Iris pigment epithelial cell (primary cell): ENCODE measurements at regions not wholly inside any gene's neighbourhood (a gene's known extent, or its start where the extent isn't known, plus 50 kb on each side); places are given as distances from the start of the nearest gene placed in this dataset.
"Not testable (repeated sequence)": the region's sequence is repeated elsewhere in the genome, so short reads cannot be mapped to it uniquely, and the experiment has no call there.

ENCODE experiments used
- DNase-seq: peaks from one replicate; pipeline ENCODE4 v3.0.0-alpha.2; 2011; ENCODE audit warnings: low read depth

GRCh38 chr2:105691947-105692390, 52.7 kb upstream of the NCK2 start:
- no peak for DNase-seq

DNA sequence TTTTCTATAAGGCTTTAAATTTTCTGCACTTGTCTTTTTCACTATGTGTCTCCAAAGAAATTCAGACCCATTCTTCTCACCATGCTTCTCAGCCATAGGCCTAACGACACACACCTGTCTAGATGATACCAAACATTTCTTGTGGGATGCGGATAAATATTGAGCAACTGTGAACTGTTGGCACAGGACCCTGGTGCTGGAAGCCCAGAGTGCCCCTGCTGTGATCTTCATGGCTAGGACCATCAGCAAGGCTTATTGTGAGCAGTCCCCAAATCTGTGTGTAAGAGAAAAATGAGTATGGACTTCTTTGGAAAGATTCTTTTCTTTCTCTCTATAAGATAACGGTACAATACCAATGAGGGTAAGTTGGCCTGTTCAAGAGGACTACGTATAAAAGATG, 54.1 kb upstream of the NCK2 start:
- DNase-seq, result no peak

- DNase-seq, result no peak
Observed at GRCh38 chr2:105689484-105689883, 55.2 kb upstream of the NCK2 start.

GRCh38 chr2:105688946-105689345, 55.8 kb upstream of the NCK2 start:
- DNase-seq, result no peak

- DNase-seq, result no peak
Observed at GRCh38 chr2:105686588-105686987, 58.1 kb upstream of the NCK2 start.

DNA sequence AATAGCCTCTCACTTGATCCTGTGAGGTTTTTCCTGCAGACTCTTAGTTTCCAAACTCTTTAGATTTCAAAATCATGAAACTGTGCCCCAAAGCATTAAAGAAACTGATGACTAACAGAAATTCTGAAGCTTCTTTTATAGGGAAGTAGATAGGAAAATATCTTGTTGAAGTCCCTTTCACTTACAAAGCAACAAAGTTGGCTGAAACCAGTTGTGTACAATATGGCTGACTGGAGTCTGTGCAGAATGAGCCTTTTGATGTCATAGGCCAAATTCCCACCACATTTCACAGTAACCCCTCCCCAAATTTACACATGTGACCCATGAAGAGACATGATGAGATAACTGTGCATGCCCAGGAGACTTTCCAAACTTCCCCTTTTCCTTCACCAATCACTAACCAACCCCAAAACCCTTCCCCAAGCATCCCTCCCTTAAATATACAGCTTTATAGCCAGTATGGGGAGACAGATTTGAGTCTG, 61.7 kb upstream of the NCK2 start:
- no peak for DNase-seq

DNA sequence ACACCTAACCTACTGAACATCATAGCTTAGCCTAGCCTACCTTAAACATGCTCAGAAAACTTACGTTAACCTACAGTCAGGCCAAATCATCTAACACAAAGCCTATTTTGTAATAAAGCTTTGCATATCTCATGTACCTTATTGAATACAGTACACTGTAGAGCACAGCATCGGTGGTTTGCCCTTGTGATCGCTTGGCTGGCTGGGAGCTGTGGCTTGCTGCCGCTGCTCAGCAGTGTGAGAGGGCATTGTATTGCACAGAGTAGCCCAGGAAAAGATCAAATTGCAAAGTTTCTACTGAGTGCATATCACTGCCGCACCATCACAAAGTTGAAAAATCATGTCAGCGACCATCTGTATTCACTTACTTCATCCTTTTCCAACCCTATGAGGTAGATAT, 62.3 kb upstream of the NCK2 start:
- DNase-seq, result no peak

DNA sequence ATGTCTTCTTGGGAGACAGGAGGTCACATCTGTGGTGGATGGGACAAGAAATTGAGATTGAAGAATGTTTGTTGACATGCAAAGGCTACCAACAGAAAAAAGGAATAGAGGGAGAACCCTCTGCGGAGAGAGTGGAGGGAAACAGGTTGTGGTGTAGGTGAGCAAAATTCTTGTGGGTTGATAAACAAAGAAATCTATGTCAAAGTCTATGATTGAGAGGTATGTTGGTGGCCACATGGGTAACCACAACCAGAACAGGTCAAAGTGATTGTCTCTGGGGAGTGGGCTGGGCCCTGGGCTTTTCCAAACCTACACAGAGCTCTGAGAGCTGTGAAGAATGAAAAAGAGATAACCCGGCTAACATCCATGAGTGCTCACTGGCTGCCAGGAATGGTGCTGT, 62.8 kb upstream of the NCK2 start:
- no peak for DNase-seq

GRCh38 chr2:105680357-105680756, 64.4 kb upstream of the NCK2 start:
- DNase-seq, result no peak

DNA sequence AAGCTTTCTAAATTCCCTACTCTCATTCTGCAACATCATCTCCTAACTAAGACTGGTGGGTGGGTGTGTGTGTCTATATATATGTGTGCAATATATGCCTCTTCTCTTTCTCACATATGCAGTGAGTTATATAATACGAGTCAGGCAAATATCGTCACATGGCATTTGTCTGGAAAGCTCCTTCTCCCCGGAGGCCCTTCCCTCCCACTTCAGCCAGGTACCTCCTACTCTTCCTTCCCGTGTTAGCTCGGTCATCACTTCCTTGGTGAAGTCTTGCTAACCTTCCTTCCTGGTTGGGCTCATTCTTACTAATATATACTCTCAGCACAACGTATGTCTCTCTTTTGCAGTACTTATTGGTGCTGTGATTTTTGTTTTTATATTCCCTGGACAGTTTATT, 66.4 kb upstream of the NCK2 start:
- DNase-seq, result no peak

DNA sequence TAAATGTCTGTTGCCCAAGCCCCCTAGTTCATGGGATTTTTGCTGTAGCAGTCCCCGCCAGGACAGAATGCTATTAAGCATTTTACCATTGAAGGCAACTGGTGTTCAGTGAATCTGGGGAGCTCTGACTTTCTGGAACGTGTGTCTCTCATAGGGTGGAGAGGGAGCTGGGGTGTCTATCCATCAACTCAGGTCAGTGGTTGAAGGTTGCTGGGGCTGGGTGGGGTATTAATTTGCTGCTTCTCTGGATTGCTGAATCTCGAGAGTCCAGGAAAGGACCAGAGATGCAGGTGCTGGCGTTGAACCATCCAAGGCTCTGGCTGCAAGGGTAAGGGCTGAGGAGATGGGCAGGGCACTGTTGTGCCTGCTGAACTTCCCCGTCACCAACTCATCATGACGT, 66.8 kb upstream of the NCK2 start:
- DNase-seq, result no peak

GRCh38 chr2:105675841-105676240, 68.9 kb upstream of the NCK2 start:
- DNase-seq, result no peak

DNA sequence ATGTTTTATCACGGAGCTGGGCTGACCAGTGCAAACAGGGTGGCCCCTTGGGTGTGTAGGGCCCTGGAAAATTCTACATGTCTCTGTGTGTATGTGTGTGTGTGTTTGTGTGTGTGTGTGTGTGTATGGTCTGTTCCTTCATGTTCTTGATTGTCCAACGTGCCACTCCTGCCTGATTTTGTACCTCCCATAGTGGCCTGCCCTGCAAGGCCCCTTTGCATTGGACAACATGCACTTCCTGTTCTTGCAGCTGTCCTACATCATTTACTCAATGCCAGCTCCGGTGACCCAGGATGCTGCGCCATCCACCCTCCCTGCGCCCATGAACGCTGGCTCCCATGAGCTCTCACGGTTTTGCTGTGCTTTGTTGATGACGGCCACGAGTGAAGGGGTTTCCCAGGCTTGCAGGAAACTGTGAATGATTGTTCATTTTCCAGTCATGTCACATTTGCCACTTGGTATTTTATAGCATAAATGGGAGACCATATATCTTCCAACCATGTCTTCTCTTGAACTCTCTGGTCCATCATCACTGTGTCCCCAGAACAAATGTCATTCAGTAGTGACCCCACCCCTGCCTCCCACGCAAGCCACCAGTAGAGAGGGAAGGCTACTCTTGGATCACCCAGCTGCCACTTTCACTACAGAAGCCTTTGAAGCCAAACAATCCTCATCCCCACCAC, 69.7 kb upstream of the NCK2 start:
- DNase-seq, result no peak

- no peak for DNase-seq
Observed at GRCh38 chr2:105674401-105674800, 70.3 kb upstream of the NCK2 start.

- no peak for DNase-seq
Observed at GRCh38 chr2:105671156-105671555, 73.6 kb upstream of the NCK2 start.

DNA sequence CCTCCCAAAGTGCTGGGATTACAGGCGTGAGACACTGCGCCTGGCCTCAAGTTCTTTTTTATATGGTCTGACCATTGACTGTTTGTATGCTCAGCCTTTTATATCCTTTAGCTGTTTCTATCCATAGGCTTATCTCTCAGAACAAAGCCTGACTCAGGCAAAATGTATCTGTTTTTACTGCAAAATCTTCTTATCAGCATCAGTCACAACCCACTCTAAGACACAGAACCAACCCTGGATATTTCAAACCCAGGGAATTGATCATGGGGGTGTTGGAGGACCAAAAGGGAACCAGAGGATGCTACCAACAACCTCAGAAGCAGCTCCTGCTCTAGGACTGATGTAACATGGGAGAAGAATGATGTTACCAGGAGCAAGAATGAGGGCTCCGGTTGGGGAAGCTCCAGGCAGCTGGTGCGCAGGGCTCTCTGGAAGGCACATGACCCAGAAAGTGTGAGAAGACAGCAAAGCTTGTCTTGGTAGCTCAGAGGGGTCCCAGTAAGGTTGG, 75.3 kb upstream of the NCK2 start:
- no peak for DNase-seq

DNA sequence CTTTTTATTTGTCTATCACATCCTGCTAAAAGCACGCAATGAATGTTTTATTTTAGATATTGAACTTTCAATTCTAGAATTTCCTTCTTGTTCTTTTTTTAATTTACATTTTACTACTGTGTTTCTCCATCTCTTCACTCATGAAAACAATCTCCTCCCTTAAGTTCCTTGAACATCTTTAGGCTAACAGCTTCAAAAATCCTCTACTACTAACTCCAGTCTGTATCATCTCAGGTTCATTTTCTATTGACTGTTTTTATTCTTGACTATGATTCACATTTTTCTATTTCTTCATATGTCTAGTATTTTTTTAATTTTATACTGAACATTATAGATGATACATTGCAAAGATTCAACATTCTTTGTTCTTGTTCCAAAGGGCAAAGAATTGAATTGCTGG, 79.2 kb upstream of the NCK2 start:
- DNase-seq, result no peak

GRCh38 chr2:105660489-105660888, 84.2 kb upstream of the NCK2 start:
- DNase-seq, result no peak

DNA sequence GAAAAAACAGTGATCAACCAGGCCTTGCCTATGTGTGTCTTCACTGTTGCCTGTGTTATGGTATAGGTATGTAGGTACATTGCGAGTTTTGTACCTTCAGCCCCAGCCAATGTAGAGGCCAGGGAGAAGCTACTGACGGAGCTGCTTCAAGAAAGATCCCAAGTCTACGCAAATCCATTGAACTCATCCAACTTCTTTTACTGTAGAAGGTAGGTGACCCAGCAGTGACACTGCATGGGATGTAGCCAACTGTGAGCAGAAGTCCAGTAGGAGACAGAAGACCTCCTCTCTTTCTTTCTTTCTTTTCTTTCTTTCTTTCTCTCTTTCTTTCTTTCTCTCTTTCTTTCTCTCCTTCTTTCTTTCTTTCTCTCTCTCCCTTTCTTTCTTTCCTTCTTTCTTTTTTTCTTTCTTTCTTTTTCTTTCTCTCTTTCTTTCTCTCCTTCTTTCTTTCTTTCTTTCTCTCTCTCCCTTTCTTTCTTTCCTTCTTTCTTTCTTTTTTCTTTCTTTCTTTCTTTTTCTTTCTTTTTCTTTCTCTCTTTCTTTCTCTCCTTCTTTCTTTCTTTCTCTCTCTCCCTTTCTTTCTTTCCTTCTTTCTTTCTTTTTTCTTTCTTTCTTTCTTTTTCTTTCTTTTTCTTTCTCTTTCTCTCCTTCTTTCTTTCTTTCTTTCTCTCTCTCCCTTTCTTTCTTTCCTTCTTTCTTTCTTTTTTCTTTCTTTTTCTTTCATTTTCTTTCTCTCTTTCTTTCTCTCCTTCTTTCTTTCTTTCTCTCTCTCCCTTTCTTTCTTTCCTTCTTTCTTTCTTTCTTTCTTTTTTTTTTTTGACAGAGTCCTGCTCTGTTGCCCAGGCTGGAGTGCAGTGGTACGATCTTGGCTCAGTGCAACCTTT, 88.7 kb upstream of the NCK2 start:
- DNase-seq, result not testable (repeated sequence)

GRCh38 chr2:105655244-105655643, 89.5 kb upstream of the NCK2 start:
- DNase-seq, result peak; percentile 14

GRCh38 chr2:105654474-105655004, 90.2 kb upstream of the NCK2 start:
- DNase-seq, result no peak

DNA sequence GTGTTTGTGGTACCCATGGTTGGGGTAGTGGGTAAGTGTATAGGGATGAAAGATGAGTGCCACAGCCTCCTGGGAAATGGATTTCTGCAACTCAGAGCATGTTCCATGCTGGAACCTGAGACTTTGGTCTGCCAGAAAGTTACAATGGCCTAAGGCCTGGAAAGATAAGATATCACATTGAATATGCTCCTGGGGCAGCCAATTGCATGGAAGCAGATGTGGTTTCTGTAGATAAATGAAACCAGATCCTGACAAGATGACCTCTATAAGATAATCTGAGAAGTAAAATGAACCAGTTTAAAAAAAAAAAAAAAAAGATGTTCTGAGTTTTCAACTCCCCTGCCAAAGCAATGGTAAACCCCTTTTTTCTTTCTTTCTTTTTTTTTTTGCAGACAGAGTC, 91.4 kb upstream of the NCK2 start:
- no peak for DNase-seq
